Spinal cord (tissue), 9 donors: ENCODE measurements at regions not wholly inside any gene's neighbourhood (a gene's known extent, or its start where the extent isn't known, plus 50 kb on each side); places are given as distances from the start of the nearest gene placed in this dataset.

Experiments used
- DNase-seq, 6 donors: peaks; one replicate each; pipeline versions ENCODE4 v3.0.0 to v3.0.0-alpha.2; 2013 to 2015; ENCODE audit warnings: low spot score in 6 of 6, low read depth in 4 of 6
- H3K27ac ChIP-seq: one replicate; pipeline ENCODE4 v1.5.1; 2013; ENCODE audit warnings: low read depth, low read length, control low read depth
- H3K27me3 ChIP-seq: one replicate; pipeline ENCODE4 v1.6.1; 2013; ENCODE audit warnings: low read length; ENCODE audit not compliant: control insufficient read depth, insufficient read depth
- H3K36me3 ChIP-seq: one replicate; pipeline ENCODE4 v1.6.1; 2013; ENCODE audit warnings: low read length; ENCODE audit not compliant: control insufficient read depth, insufficient read depth
- H3K4me1 ChIP-seq: one replicate; pipeline ENCODE4 v1.6.1; 2013; ENCODE audit warnings: low read length; ENCODE audit not compliant: control insufficient read depth, insufficient read depth
- H3K4me3 ChIP-seq: one replicate; pipeline ENCODE4 v1.5.1; 2013; ENCODE audit warnings: low read depth, low read length, control low read depth
- H3K9me3 ChIP-seq: one replicate; pipeline ENCODE4 v1.6.1; 2013; ENCODE audit warnings: low read length; ENCODE audit not compliant: control insufficient read depth, insufficient read depth
- WGBS: methylation state at CpG from one replicate; pipeline ENCODE4 v1.1.5; 2013; ENCODE audit warnings: missing lambda C conversion rate; ENCODE audit not compliant: insufficient coverage; 5-methylcytosine and 5-hydroxymethylcytosine counted together
- donor health status: healthy.

DNA sequence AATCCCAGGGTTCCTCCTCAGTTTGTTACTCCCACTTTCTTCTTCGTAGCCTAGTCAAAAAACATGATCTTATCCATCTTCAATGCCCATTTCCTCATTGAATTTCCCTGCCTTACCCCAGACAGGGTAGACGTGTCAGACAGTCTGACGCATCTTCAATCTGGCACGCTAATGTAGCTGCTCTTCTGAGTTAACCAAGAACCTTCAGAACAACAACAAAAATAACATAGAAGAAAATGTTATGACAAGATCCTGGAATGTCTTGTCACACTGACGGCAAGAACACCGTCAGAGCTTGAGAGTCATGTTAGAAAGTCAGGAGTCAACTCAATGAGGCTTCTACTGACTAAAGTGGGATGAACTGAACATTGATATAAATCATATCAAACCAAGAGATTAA lies 122.7 kb upstream of the SPDL1 start:
- WGBS = 88% methylated on average over 2 of the region's 6 CpGs
- no peaks in the 10 kb centered on the region for H3K36me3 ChIP-seq
- H3K9me3 ChIP-seq = no peaks in the 10 kb centered on the region
- H3K27me3 ChIP-seq = no peaks in the 10 kb centered on the region
- H3K4me1 ChIP-seq = no peaks in the 10 kb centered on the region
- no peak overlapping the region for H3K4me3 ChIP-seq
- DNase-seq = no peak
- H3K27ac ChIP-seq = no peak overlapping the region

DNA sequence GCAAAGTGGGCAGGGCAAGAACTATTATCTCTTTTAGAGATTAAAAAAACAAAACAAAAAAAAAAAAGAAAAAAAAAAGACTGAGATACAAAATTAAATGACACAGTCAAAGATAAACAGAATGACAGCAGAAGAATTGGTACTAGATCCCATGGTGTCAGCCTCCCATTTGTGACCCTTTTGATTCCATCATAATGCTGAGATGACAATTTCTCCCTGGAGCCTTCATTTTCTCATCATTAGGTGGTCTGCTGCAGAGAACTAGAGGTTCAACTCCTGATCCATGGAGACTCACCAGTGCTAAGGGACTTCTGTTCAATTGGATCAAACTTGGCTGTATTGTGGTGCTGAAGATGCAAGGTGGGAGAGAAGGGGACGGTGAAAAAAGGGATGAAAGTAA lies 123.5 kb upstream of the SPDL1 start:
- Histone ChIP-seq H3K9me3 (no peaks in the 10 kb centered on the region), H3K36me3 (no peaks in the 10 kb centered on the region), H3K4me3 (no peak overlapping the region), H3K27ac (no peak overlapping the region), H3K4me1 (no peaks in the 10 kb centered on the region), H3K27me3 (no peaks in the 10 kb centered on the region)
- 69% methylated on average over 1 of the region's 1 CpG for WGBS
- no peak for DNase-seq

DNA sequence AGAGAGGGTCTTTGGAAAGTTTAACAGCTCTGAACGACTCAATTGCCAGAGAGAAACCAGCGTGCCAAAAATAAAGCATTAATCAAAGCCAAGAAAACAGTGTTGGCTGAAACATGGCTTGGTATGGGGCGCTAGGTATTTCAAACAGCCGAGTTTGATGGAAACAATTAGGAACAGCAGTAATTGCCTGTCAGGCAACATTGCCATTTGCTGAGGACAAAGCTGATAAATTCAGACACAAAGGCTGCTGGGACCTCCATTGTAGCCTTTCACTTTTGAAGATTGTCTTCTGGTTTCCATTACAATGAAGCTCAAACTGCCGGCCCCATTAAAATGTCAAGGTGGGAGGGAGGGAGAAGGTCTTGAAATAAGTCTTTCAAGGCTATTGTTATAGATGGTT lies 125.4 kb upstream of the SPDL1 start:
- DNase-seq = peak in 2 of 6 donors; percentile 3 to 33
- H3K27ac ChIP-seq = no peak overlapping the region
- no peaks in the 10 kb centered on the region for H3K4me1 ChIP-seq
- no peaks in the 10 kb centered on the region for H3K36me3 ChIP-seq
- H3K4me3 ChIP-seq = no peak overlapping the region
- no peaks in the 10 kb centered on the region for H3K9me3 ChIP-seq
- WGBS = 15% methylated on average over 4 of the region's 5 CpGs
- no peaks in the 10 kb centered on the region for H3K27me3 ChIP-seq

DNA sequence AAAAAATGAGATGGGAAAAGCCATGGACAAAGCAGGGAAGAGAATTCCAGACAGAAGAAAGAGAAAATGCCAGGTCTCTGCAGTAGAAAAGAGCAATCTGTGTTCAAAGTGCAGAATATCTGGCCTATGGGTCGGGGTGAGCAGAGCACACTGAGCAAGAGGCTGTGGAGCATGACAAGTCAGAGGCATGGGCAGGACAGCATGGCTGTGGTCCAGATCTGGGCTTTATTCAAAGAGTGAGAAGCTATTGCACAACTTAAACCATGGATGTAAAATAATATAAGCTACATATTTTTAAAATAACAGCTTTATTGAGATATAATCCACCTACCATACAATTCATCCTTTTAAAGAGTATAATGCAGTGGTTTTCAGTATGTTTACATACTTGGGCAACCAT lies 133.1 kb upstream of the SPDL1 start:
- H3K4me3 ChIP-seq = no peak overlapping the region
- H3K27me3 ChIP-seq = no peaks in the 10 kb centered on the region
- H3K4me1 ChIP-seq = no peaks in the 10 kb centered on the region
- H3K9me3 ChIP-seq = no peaks in the 10 kb centered on the region
- no peak overlapping the region for H3K27ac ChIP-seq
- 67% methylated on average over 1 of the region's 1 CpG for WGBS
- no peak for DNase-seq
- H3K36me3 ChIP-seq = no peaks in the 10 kb centered on the region

DNA sequence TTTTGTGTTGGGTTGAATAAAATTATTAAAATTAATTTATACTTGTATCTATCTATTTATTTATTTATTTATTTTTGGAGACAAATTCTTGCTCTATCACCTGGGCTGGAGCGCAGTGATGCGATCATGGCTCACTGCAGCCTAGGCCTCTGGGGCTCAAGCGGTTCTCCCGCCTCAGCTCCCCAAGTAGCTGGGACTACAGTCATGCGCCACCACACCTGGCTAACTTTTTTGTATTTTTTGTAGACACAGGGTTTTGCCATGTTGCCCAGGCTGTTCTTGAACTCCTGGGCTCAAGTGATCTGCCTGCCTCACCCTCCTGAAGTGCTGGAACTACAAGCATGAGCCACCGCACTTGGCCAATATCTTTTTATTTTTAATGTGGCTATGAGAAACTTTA lies 134.7 kb upstream of the SPDL1 start:
- 100% methylated on average over 5 of the region's 6 CpGs for WGBS
- H3K4me3 ChIP-seq = no peak overlapping the region
- no peaks in the 10 kb centered on the region for H3K36me3 ChIP-seq
- no peaks in the 10 kb centered on the region for H3K27me3 ChIP-seq
- H3K27ac ChIP-seq = no peak overlapping the region
- no peak for DNase-seq
- H3K4me1 ChIP-seq = no peaks in the 10 kb centered on the region
- H3K9me3 ChIP-seq = no peaks in the 10 kb centered on the region

DNA sequence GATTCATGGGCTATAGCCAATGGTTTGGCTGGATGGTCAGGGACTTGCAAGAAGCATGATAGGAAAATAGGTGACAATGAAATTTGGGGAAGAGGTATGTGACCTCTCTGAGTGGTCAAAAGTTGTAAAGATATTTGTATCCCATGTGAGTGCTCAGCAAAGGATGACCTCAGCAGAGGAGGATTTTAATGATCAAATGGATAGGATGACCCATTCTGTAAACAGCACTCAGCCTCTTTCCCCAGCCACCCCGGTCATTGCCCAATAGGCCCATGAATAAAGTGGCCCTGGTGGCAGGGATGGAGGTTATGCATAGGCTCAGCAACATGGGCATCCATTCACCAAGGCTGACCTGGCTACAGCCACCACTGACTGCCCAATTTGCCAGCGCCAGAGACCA lies 138.4 kb upstream of the SPDL1 start:
- no peak for DNase-seq
- WGBS = 95% methylated on average over 2 of the region's 2 CpGs
- no peak overlapping the region for H3K4me3 ChIP-seq
- no peak overlapping the region for H3K27ac ChIP-seq
- no peaks in the 10 kb centered on the region for H3K9me3 ChIP-seq
- H3K36me3 ChIP-seq = no peaks in the 10 kb centered on the region
- no peaks in the 10 kb centered on the region for H3K27me3 ChIP-seq
- no peaks in the 10 kb centered on the region for H3K4me1 ChIP-seq

DNA sequence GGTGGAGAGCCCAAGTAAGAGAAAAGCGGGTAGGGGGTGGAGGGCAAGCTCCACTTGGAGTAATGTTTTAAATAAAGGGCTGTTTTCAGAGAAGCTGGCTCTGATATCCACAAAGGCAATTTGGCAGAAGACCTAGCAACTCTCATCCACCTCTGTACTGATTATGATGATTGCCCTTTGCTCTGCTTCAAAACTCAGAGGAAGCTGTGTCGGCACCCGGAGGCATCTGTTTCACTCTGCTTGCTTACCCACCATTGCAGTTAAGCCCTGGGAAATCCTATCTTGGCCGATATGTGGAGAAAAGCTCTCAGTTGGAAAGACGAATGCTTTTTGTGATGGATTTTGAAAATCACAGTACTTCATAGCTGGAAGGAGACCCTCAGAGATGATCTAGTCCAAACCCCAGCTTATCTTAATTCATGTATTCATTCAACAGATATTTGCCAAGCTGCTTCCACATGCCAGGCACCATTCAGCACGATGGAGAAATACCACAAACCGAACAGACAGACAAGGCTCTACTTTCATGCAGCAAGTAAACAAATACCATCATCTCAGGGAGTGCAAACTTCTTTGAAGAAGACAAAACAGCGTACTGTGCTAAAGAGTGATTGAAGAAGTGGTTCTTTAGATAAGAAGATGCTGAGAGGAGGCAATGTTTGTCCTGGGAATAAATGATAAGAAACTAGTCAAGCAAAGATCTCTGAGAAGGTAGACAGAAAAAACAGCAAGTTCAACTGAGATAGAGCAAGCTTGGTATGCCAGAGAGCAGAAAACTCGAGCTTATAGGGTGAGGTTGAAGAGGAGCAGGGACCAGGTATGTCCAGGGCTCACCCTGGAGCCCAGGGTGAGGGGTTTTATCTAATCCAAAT lies 140.4 kb upstream of the SPDL1 start:
- peak in 2 of 6 donors; percentile 39 to 69 for DNase-seq
- Histone ChIP-seq H3K4me3 (no peak overlapping the region), H3K36me3 (no peaks in the 10 kb centered on the region), H3K4me1 (no peaks in the 10 kb centered on the region), H3K27ac (no peak overlapping the region), H3K27me3 (no peaks in the 10 kb centered on the region), H3K9me3 (no peaks in the 10 kb centered on the region)
- 70% methylated on average over 4 of the region's 9 CpGs for WGBS

DNA sequence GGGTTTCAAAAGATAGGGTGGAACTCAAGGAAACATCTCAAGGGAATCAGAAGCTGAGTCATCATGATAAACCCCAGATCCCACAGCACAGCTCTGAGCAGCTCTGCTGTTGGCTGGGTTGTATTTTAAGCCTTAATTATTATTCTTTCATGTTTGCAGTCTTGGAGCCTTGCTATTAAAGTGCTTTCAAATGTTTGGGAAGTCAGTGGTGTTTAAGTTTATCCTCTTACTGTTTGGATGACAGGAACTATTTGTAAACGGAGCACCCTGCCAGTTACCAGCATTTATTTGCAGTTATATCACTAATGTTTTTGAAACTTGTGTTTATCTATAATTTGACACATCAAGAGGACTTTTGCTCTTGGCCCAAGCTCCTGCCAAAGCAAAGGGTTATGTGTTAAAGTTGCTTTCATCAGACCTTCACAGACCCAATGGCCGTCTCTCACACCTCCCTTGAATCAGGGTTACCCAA lies 141.1 kb upstream of the SPDL1 start:
- WGBS = no CpG with 5 or more reads among the region's 2 CpGs
- Histone ChIP-seq H3K36me3 (no peaks in the 10 kb centered on the region), H3K9me3 (no peaks in the 10 kb centered on the region), H3K27ac (no peak overlapping the region), H3K4me1 (no peaks in the 10 kb centered on the region), H3K4me3 (no peak overlapping the region), H3K27me3 (no peaks in the 10 kb centered on the region)
- DNase-seq = peak in 1 of 6 donors; percentile 24

DNA sequence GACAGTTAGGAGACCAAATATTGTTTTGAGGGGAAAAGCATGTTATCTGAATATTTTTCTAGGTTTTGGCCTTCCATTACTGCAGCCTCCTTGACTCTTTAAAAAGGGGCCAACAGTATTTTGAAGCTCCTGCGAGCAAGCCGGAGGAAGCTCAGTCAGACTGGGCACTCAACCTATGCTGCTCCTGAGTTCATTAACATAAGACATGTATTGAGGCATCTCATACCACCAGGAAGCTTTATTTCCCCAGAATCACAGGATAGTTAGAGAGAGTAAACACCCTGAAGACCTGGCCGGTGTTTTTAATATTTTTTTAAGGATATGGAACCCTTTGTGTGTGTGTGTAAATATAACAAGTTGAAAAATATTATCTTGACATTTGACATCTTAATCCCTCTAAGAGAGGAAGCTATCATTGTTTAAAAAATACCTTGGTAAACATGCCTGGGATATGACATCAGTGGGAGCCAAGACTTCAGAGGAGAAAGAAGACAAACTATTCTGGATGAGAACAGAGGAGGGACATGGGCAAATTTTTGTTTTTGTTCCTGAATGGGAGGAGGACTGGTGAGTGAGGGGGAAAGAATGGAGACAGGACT lies 139.3 kb upstream of the SLIT3 start:
- no CpG with 5 or more reads among the region's 3 CpGs for WGBS
- Histone ChIP-seq H3K27ac (no peak overlapping the region), H3K36me3 (no peaks in the 10 kb centered on the region), H3K4me3 (no peak overlapping the region), H3K27me3 (no peaks in the 10 kb centered on the region), H3K9me3 (no peaks in the 10 kb centered on the region), H3K4me1 (no peaks in the 10 kb centered on the region)
- no peak for DNase-seq

DNA sequence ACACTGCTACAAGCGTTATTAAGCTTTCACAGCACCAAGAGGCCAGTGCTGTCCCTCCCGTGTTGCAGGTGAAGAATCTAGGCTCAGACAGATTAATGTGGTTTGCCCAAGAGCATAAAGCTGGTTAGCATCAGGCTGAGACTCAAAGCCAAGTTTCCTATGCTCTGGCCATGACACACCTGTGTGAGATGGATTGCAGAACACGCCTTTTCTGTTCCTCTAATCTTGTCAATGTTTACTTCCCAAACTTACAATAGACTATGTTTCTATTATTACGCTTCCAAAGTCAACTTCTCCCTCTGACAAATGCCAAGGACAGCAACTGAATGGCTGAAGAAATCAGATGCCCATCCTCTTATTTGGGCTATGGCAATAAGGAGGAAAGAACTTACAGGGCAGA lies 138.4 kb upstream of the SLIT3 start:
- 78% methylated on average over 2 of the region's 4 CpGs for WGBS
- DNase-seq = no peak
- no peak overlapping the region for H3K27ac ChIP-seq
- no peaks in the 10 kb centered on the region for H3K27me3 ChIP-seq
- no peaks in the 10 kb centered on the region for H3K4me1 ChIP-seq
- H3K4me3 ChIP-seq = no peak overlapping the region
- no peaks in the 10 kb centered on the region for H3K9me3 ChIP-seq
- H3K36me3 ChIP-seq = no peaks in the 10 kb centered on the region
